Endothelial cell of umbilical vein (primary cell): ENCODE measurements at regions not wholly inside any gene's neighbourhood (a gene's known extent, or its start where the extent isn't known, plus 50 kb on each side); places are given as distances from the start of the nearest gene placed in this dataset.

Experiments used
- BruUV-seq: library from RNA; stranded (reverse); fragments of 400-500 nt; replicated peaks from 2 replicates; lab custom pipeline; 2021; lab: Mats Ljungman, UMichigan
- CTCF ChIA-PET: fragments of 300-600, 350-600 bp; sonication (Branson Sonifier 250); formaldehyde crosslinking; loops from one replicate; lab custom pipeline; 2021; ENCODE audit warnings: antibody characterized with exemption, inconsistent platforms; lab: Charles Lee
- POLR2A ChIA-PET: fragments of 300-600, 350-600 bp; sonication (Branson Sonifier 250); formaldehyde crosslinking; loops from one replicate; lab custom pipeline; 2021; ENCODE audit warnings: antibody characterized with exemption, inconsistent platforms; lab: Charles Lee
- DNase-seq: peaks from one replicate; pipeline ENCODE4 v3.0.0-alpha.2; 2011; ENCODE audit warnings: low read depth, low spot score
- FAIRE-seq: peaks from 2 replicates; lab custom pipeline; 2011; peaks lifted over from hg19 to GRCh38; lab: Jason Lieb, UNC
- H2AFZ ChIP-seq: 2 replicates; pipeline ENCODE4 v1.6.0; 2012; ENCODE audit warnings: low read depth, low read length, control low read depth, inconsistent platforms
- H3K27ac ChIP-seq: 2 replicates; pipeline ENCODE4 v1.5.1; 2011; ENCODE audit warnings: low read depth, mild to moderate bottlenecking, control low read depth, low read length, moderate library complexity; ENCODE audit not compliant: insufficient read depth
- H3K27me3 ChIP-seq, 2 experiments: 2 replicates each; pipeline versions ENCODE4 v1.6.0 to v1.6.1; 2011; ENCODE audit warnings: low read length in 2 of 2, mixed read lengths in 1 of 2; ENCODE audit not compliant: control insufficient read depth in 2 of 2, insufficient read depth in 2 of 2
- H3K36me3 ChIP-seq, 2 experiments: 2 replicates in 1 of 2; 3 replicates in 1 of 2; pipeline ENCODE4 v1.5.1; 2011; ENCODE audit warnings: low read length in 2 of 2, mild to moderate bottlenecking in 1 of 2, moderate library complexity in 1 of 2; ENCODE audit not compliant: control insufficient read depth in 2 of 2, insufficient read depth in 2 of 2; ENCODE audit errors: extremely low read depth in 1 of 2
- H3K4me1 ChIP-seq: 3 replicates; pipeline ENCODE4 v1.5.1; 2011; ENCODE audit warnings: mild to moderate bottlenecking, low read length; ENCODE audit not compliant: control insufficient read depth, insufficient read depth; ENCODE audit errors: extremely low read depth
- H3K4me2 ChIP-seq: 2 replicates; pipeline ENCODE4 v1.6.1; 2011; ENCODE audit warnings: low read length, control low read depth, mixed read lengths; ENCODE audit not compliant: insufficient read depth
- H3K4me3 ChIP-seq, 3 experiments: fragments of 200-600 bp in 1 of 3; sonication (generic), shearing (Covaris generic) in 1 of 3; replicated peaks in 1 of 3; 2 replicates each; pipeline ENCODE4 v1.5.1; 2011 to 2016; ENCODE audit warnings: control low read depth in 3 of 3, low read length in 3 of 3, mild to moderate bottlenecking in 2 of 3, inconsistent platforms in 1 of 3, low read depth in 1 of 3, moderate library complexity in 1 of 3; ENCODE audit not compliant: insufficient read depth in 1 of 3
- H3K79me2 ChIP-seq: 2 replicates; pipeline ENCODE4 v1.6.0; 2012; ENCODE audit warnings: low read length, inconsistent platforms; ENCODE audit not compliant: control insufficient read depth, insufficient read depth
- H3K9ac ChIP-seq: replicated peaks from 2 replicates; pipeline ENCODE3; 2011; ENCODE audit warnings: low read length, control low read depth; ENCODE audit not compliant: insufficient read depth; ENCODE audit errors: extremely low read depth
- H3K9me1 ChIP-seq: replicated peaks from 3 replicates; pipeline ENCODE4 v1.6.0; 2011; ENCODE audit warnings: mild to moderate bottlenecking, low read length; ENCODE audit not compliant: control insufficient read depth, insufficient read depth; ENCODE audit errors: extremely low read depth
- H3K9me3 ChIP-seq: replicated peaks from 2 replicates; pipeline ENCODE4 v1.5.1; 2012; ENCODE audit warnings: low read length, inconsistent platforms; ENCODE audit not compliant: control insufficient read depth, insufficient read depth
- H4K20me1 ChIP-seq: replicated peaks from 2 replicates; pipeline ENCODE3; 2011; ENCODE audit warnings: mild to moderate bottlenecking, low read length; ENCODE audit not compliant: control insufficient read depth, insufficient read depth; ENCODE audit errors: extremely low read depth
- EZH2 ChIP-seq: IDR thresholded peaks from 2 replicates; pipeline ENCODE4 v1.6.1; 2012; ENCODE audit warnings: borderline replicate concordance, low read depth, mild to moderate bottlenecking, moderate library complexity, low read length, inconsistent platforms; ENCODE audit not compliant: severe bottlenecking
- FOS ChIP-seq: IDR thresholded peaks from 2 replicates; pipeline ENCODE4 v1.6.1; 2011; ENCODE audit warnings: mild to moderate bottlenecking, low read length, moderate library complexity, borderline replicate concordance; ENCODE audit not compliant: insufficient read depth
- GATA2 ChIP-seq: IDR thresholded peaks from 2 replicates; pipeline ENCODE4 v1.7.0; 2011; ENCODE audit warnings: low read depth, mild to moderate bottlenecking, moderate library complexity, mixed read lengths, low read length; ENCODE audit not compliant: insufficient read length, insufficient read depth
- JUN ChIP-seq: IDR thresholded peaks from 2 replicates; pipeline ENCODE4 v1.6.1; 2011; ENCODE audit warnings: borderline replicate concordance, low read depth; ENCODE audit not compliant: insufficient read length, insufficient read depth
- MYC ChIP-seq: IDR thresholded peaks from one replicate; pipeline ENCODE4 v1.6.1; 2011; ENCODE audit warnings: mild to moderate bottlenecking, low read depth, low read length
- POLR2A ChIP-seq: IDR thresholded peaks from 2 replicates; pipeline ENCODE4 v1.6.1; 2012; ENCODE audit warnings: low read depth, mild to moderate bottlenecking, control low read depth, low read length
- POLR2AphosphoS5 ChIP-seq: IDR thresholded peaks from 2 replicates; pipeline ENCODE4 v1.6.1; 2012; ENCODE audit warnings: low read depth, mild to moderate bottlenecking, control low read depth, low read length, moderate library complexity; ENCODE audit not compliant: insufficient read depth
- dilution Hi-C: fragments of 300-500 bp; cut with MboI; formaldehyde crosslinking; loops from one replicate; pipeline ENCODE4 v1.15.0; 2019; ENCODE audit warnings: low sequenced_read_pairs; ENCODE audit not compliant: extremely low pct_ligation_motif_present
- intact Hi-C: fragments of 100-400 bp; cut with micrococcal nuclease; formaldehyde crosslinking; loops from one replicate; pipeline ENCODE4 v1.10.0; 2022
- TF ChIP-seq, protein P1 (sequence below), 2 donors: IDR thresholded peaks; 1 replicate in 1 of 2; 2 replicates in 1 of 2; pipeline ENCODE4 v1.5.1; 2011; ENCODE audit warnings: low read length in 2 of 2, mild to moderate bottlenecking in 2 of 2, moderate library complexity in 2 of 2, control low read depth in 1 of 2, inconsistent platforms in 1 of 2, low read depth in 1 of 2; ENCODE audit not compliant: insufficient read depth in 1 of 2; ENCODE audit errors: extremely low read depth in 1 of 2
- TF ChIP-seq, protein P2 (sequence below): IDR thresholded peaks from 2 replicates; pipeline ENCODE4 v1.6.1; 2011; ENCODE audit not compliant: insufficient read depth, insufficient read length

DNA sequence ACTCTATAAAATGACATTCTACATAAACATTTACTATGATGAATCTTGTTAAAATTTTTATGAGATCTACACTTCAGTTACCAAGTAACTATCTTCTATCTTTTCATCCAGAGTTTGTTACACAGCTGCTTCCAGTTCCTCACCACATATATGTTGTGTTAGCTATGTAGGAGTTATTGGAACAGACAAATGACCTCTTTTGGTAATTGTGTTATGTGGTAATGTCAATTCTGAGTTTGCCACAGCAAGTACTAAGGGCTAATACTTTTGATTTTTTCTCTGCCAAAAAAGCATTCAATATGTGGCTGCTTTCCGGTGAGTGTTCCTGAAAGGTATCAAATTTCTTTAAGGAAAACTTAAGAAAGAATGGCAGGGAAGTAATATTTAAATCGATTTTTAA is 573.9 kb upstream of the PCDH15 start:
- POLR2A ChIA-PET = no interaction called here
- Histone ChIP-seq H3K4me3 (no peak overlapping the region), H3K9me3 (no peaks in the 10 kb centered on the region), H2AFZ (peak overlapping the region; percentile 68), H3K4me2 (peak overlapping the region; percentile 82), H3K9me1 (no peaks in the 10 kb centered on the region), H3K9ac (no peak overlapping the region), H3K4me1 (peaks cover 18% of the 10 kb centered on the region), H3K27me3 (no peaks in the 10 kb centered on the region), H3K36me3 (no peaks in the 10 kb centered on the region), H3K79me2 (no peaks in the 10 kb centered on the region), H3K27ac (peak overlapping the region; percentile 48), H4K20me1 (no peaks in the 10 kb centered on the region)
- CTCF ChIA-PET = interaction anchor here (0.9 kb wide), 1 partner anchor 25 kb away, joined by 3 read pairs; no protein-coding TSS in a partner anchor
- TF ChIP-seq POLR2A (no peak), JUN (no peak), EZH2 (no peak), GATA2 (no peak), FOS (no peak), POLR2AphosphoS5 (no peak), MYC (no peak)
- TF ChIP-seq, protein P1, sequence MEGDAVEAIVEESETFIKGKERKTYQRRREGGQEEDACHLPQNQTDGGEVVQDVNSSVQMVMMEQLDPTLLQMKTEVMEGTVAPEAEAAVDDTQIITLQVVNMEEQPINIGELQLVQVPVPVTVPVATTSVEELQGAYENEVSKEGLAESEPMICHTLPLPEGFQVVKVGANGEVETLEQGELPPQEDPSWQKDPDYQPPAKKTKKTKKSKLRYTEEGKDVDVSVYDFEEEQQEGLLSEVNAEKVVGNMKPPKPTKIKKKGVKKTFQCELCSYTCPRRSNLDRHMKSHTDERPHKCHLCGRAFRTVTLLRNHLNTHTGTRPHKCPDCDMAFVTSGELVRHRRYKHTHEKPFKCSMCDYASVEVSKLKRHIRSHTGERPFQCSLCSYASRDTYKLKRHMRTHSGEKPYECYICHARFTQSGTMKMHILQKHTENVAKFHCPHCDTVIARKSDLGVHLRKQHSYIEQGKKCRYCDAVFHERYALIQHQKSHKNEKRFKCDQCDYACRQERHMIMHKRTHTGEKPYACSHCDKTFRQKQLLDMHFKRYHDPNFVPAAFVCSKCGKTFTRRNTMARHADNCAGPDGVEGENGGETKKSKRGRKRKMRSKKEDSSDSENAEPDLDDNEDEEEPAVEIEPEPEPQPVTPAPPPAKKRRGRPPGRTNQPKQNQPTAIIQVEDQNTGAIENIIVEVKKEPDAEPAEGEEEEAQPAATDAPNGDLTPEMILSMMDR (IDR thresholded peaks at IDR 0.05; ENCODE audit: extremely low read depth in 1 of 2, insufficient read depth in 1 of 2, low read depth in 1 of 2, low read length in 2 of 2) = no peak
- TF ChIP-seq, protein P2, sequence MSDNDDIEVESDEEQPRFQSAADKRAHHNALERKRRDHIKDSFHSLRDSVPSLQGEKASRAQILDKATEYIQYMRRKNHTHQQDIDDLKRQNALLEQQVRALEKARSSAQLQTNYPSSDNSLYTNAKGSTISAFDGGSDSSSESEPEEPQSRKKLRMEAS = no peak
- dilution Hi-C loops = no loop called here
- intact Hi-C loops = loop anchor here (5.0 kb wide), 1 partner anchor 82 kb away; no protein-coding TSS in a partner anchor
- BruUV-seq = no TSS peak
- no peak for FAIRE-seq
- peak; percentile 38 for DNase-seq
